GM12878 (cell line): ENCODE measurements at regions not wholly inside any gene's neighbourhood (a gene's known extent, or its start where the extent isn't known, plus 50 kb on each side); places are given as distances from the start of the nearest gene placed in this dataset.

Experiments
- ATAC-seq: fragments of 200-7000 bp; cut with Tn5 transposase; 3 replicates; pipeline ENCODE4 v1.9.1; 2020; ENCODE audit warnings: mild to moderate bottlenecking, moderate library complexity
- BruUV-seq: library from RNA; stranded (reverse); fragments of 400-500 nt; replicated peaks from 2 replicates; lab custom pipeline; 2021; lab: Mats Ljungman, UMichigan
- CTCF ChIA-PET: fragments of 300-600 bp; sonication (Branson Sonifier 250); formaldehyde crosslinking; extraction: SDS; loops from one replicate; lab custom pipeline; 2021; ENCODE audit warnings: inconsistent platforms; lab: Yijun Ruan, JAX
- POLR2A ChIA-PET: fragments of 350-600 bp; formaldehyde crosslinking; extraction: SDS; loops from one replicate; lab custom pipeline; 2021; ENCODE audit warnings: inconsistent platforms; lab: Charles Lee
- RAD21 ChIA-PET: fragments of 300-600 bp; sonication (Branson Sonifier 250); formaldehyde crosslinking; loops from one replicate; lab custom pipeline; 2023; ENCODE audit warnings: antibody characterized with exemption; ENCODE audit not compliant: unreplicated experiment; lab: Charles Lee
- SMC1A ChIA-PET: fragments of 300-600 bp; sonication (Branson Sonifier 250); formaldehyde crosslinking; loops from one replicate; lab custom pipeline; 2023; ENCODE audit not compliant: unreplicated experiment, uncharacterized antibody; lab: Charles Lee
- DNase-seq: peaks from one replicate; pipeline ENCODE4 v3.0.0-alpha.2; 2011; ENCODE audit warnings: low read depth, low spot score
- FAIRE-seq: peaks from 3 replicates; lab custom pipeline; 2011; peaks lifted over from hg19 to GRCh38; lab: Jason Lieb, UNC
- H2AFZ ChIP-seq: 2 replicates; pipeline ENCODE4 v1.6.0; 2011; ENCODE audit warnings: low read depth, low read length, control low read depth; ENCODE audit not compliant: control insufficient read depth
- H3K27ac ChIP-seq: 2 replicates; pipeline ENCODE4 v1.5.1; 2011; ENCODE audit warnings: control low read depth; ENCODE audit not compliant: control insufficient read depth, insufficient read depth
- H3K27me3 ChIP-seq, 2 experiments: replicated peaks in 1 of 2; 2 replicates each; pipeline versions ENCODE4 v1.6.0 to v1.6.1; 2011; ENCODE audit warnings: low read length in 1 of 2; ENCODE audit not compliant: control insufficient read depth in 2 of 2, insufficient read depth in 2 of 2
- H3K36me3 ChIP-seq, 2 experiments: 2 replicates each; pipeline ENCODE4 v1.5.1; 2011; ENCODE audit warnings: low read length in 1 of 2; ENCODE audit not compliant: control insufficient read depth in 2 of 2, insufficient read depth in 2 of 2
- H3K4me1 ChIP-seq: 2 replicates; pipeline ENCODE4 v1.6.1; 2011; ENCODE audit warnings: mild to moderate bottlenecking, low read length, moderate library complexity, mixed read lengths; ENCODE audit not compliant: control insufficient read depth, insufficient read depth
- H3K4me2 ChIP-seq: 2 replicates; pipeline ENCODE4 v1.6.0; 2011; ENCODE audit warnings: control low read depth; ENCODE audit not compliant: control insufficient read depth, insufficient read depth
- H3K4me3 ChIP-seq: fragments of 200-600 bp; sonication (generic); 2 replicates; pipeline ENCODE4 v1.5.1; 2016
- H3K79me2 ChIP-seq: 2 replicates; pipeline ENCODE4 v1.6.0; 2011; ENCODE audit warnings: low read length; ENCODE audit not compliant: control insufficient read depth, insufficient read depth
- H3K9ac ChIP-seq: 2 replicates; pipeline ENCODE4 v1.8.0; 2011; ENCODE audit warnings: low read length, control low read depth, mixed read lengths; ENCODE audit not compliant: control insufficient read depth, insufficient read depth
- H3K9me3 ChIP-seq: replicated peaks from 3 replicates; pipeline ENCODE4 v1.5.1; 2011; ENCODE audit warnings: mild to moderate bottlenecking, low read length; ENCODE audit not compliant: control insufficient read depth, insufficient read depth
- H4K20me1 ChIP-seq: 2 replicates; pipeline ENCODE4 v1.6.0; 2011; ENCODE audit not compliant: control insufficient read depth, insufficient read depth
- BHLHE40 ChIP-seq, 2 experiments: fragments of 450-650 bp in 1 of 2; IDR thresholded peaks; 2 replicates each; pipeline ENCODE4 v1.6.1; 2011 to 2017; ENCODE audit warnings: low read depth in 2 of 2, borderline replicate concordance in 1 of 2, improper control_type of control experiment in 1 of 2, low read length in 1 of 2, mild to moderate bottlenecking in 1 of 2
- CBX5 ChIP-seq: sonication (generic); IDR thresholded peaks from 2 replicates; pipeline ENCODE4 v1.6.1; 2016; ENCODE audit warnings: low read depth, moderate library complexity, mild to moderate bottlenecking, inconsistent platforms
- CEBPB ChIP-seq, 2 experiments: fragments of 150-350 bp in 1 of 2; IDR thresholded peaks; 2 replicates each; pipeline ENCODE4 v1.6.1; 2012 to 2014; ENCODE audit warnings: low read depth in 2 of 2, low read length in 2 of 2, borderline replicate concordance in 1 of 2, inconsistent platforms in 1 of 2
- EED ChIP-seq: sonication (generic); IDR thresholded peaks from 2 replicates; pipeline ENCODE4 v1.6.1; 2016; ENCODE audit warnings: antibody characterized with exemption, low read depth
- GABPA ChIP-seq: IDR thresholded peaks from 2 replicates; pipeline ENCODE4 v1.6.1; 2014; ENCODE audit warnings: antibody characterized with exemption, low read depth, mild to moderate bottlenecking, inconsistent platforms
- HDGF ChIP-seq: fragments of 450-650 bp; IDR thresholded peaks from 2 replicates; pipeline ENCODE4 v1.6.1; 2016; ENCODE audit warnings: antibody characterized with exemption
- IKZF2 ChIP-seq, 2 experiments: fragments of 450-650 bp; IDR thresholded peaks; 2 replicates each; pipeline ENCODE4 v1.6.1; 2017; ENCODE audit warnings: mild to moderate bottlenecking in 2 of 2, moderate library complexity in 2 of 2
- PML ChIP-seq: IDR thresholded peaks from 2 replicates; pipeline ENCODE4 v1.6.1; 2012; ENCODE audit warnings: low read length, inconsistent platforms
- RAD21 ChIP-seq: IDR thresholded peaks from 2 replicates; pipeline ENCODE4 v1.6.1; 2011; ENCODE audit warnings: mild to moderate bottlenecking, low read depth, low read length, moderate library complexity; ENCODE audit not compliant: insufficient read depth
- SIN3A ChIP-seq: IDR thresholded peaks from 2 replicates; pipeline ENCODE4 v1.6.1; 2012; ENCODE audit warnings: low read depth, low read length, improper control_type of control experiment
- SMAD5 ChIP-seq: IDR thresholded peaks from 2 replicates; pipeline ENCODE4 v1.6.1; 2016; ENCODE audit warnings: antibody characterized with exemption, low read depth
- SMC3 ChIP-seq: IDR thresholded peaks from 2 replicates; pipeline ENCODE4 v1.6.1; 2011; ENCODE audit warnings: low read length, improper control_type of control experiment, borderline replicate concordance
- SREBF1 ChIP-seq: IDR thresholded peaks from 2 replicates; pipeline ENCODE4 v1.6.1; 2012; ENCODE audit warnings: mild to moderate bottlenecking, low read length
- SRF ChIP-seq, 2 experiments: IDR thresholded peaks; 2 replicates each; pipeline ENCODE4 v1.6.1; 2011; ENCODE audit warnings: low read depth in 2 of 2, low read length in 2 of 2, mild to moderate bottlenecking in 1 of 2, moderate library complexity in 1 of 2
- TCF12 ChIP-seq: IDR thresholded peaks from 2 replicates; pipeline ENCODE4 v1.6.1; 2011; ENCODE audit warnings: low read depth, mild to moderate bottlenecking, low read length
- YY1 ChIP-seq: IDR thresholded peaks from 2 replicates; pipeline ENCODE4 v1.6.1; 2011; ENCODE audit warnings: low read depth, mild to moderate bottlenecking, low read length
- in situ Hi-C: fragments of 300-500 bp; cut with MboI; formaldehyde crosslinking; loops from 9 replicates; pipeline ENCODE4 v1.14.3; 2018; ENCODE audit warnings: mixed read lengths
- intact Hi-C: fragments of 100-400 bp; cut with micrococcal nuclease; formaldehyde crosslinking; loops from one replicate; pipeline ENCODE4 v1.14.2; 2022; ENCODE audit not compliant: unreplicated experiment
- TF ChIP-seq, protein P1 (sequence below): fragments of 150-350 bp; IDR thresholded peaks from 2 replicates; pipeline ENCODE4 v1.6.1; 2016; ENCODE audit warnings: low read depth, low read length
- TF ChIP-seq, protein P2 (sequence below): fragments of 450-650 bp; IDR thresholded peaks from 2 replicates; pipeline ENCODE4 v1.6.1; 2017; ENCODE audit warnings: low read depth, mild to moderate bottlenecking, moderate library complexity
- TF ChIP-seq, protein P3 (sequence below): fragments of 450-650 bp; IDR thresholded peaks from 2 replicates; pipeline ENCODE4 v1.6.1; 2017; ENCODE audit warnings: mild to moderate bottlenecking, low read depth, inconsistent platforms; ENCODE audit not compliant: poor library complexity, severe bottlenecking

DNA sequence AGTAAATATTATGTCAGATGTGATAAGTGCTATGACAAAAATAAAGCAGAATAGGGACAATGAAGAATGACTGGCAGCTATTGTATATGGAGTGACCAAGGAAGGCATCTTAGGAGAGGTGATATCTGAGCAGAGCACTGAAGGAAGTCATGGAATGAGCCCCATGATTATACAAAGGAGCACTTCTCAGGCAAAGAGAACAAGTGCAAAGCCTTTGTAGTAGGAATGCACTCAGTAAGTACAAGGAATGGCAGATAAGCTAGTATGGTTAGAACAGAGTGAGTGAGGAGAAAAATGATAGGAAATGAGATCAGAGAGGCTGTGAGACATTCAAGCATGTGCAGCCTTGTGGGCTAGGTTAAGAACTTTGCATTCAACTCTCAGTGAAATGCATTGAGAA is 214.8 kb downstream of the LURAP1L start:
- ChIA-PET SMC1A (no interaction called here), RAD21 (no interaction called here), CTCF (no interaction called here), POLR2A (no interaction called here)
- Histone ChIP-seq H3K27me3 (no peaks in the 10 kb centered on the region), H3K4me2 (no peak overlapping the region), H3K4me1 (no peaks in the 10 kb centered on the region), H3K9me3 (no peaks in the 10 kb centered on the region), H3K79me2 (no peaks in the 10 kb centered on the region), H4K20me1 (no peaks in the 10 kb centered on the region), H2AFZ (no peak overlapping the region), H3K27ac (no peak overlapping the region), H3K36me3 (no peaks in the 10 kb centered on the region), H3K4me3 (no peak overlapping the region), H3K9ac (no peak overlapping the region)
- no peak for ATAC-seq
- no peak for DNase-seq
- TF ChIP-seq YY1, result no peak
- TF ChIP-seq PML, result no peak
- TF ChIP-seq IKZF2 (IDR thresholded peaks at IDR 0.05), result no peak
- no peak for TF ChIP-seq GABPA
- TF ChIP-seq SREBF1, result no peak
- TF ChIP-seq TCF12, result no peak
- TF ChIP-seq SIN3A, result no peak
- TF ChIP-seq HDGF, result no peak
- no peak for TF ChIP-seq CBX5
- TF ChIP-seq, protein P1, sequence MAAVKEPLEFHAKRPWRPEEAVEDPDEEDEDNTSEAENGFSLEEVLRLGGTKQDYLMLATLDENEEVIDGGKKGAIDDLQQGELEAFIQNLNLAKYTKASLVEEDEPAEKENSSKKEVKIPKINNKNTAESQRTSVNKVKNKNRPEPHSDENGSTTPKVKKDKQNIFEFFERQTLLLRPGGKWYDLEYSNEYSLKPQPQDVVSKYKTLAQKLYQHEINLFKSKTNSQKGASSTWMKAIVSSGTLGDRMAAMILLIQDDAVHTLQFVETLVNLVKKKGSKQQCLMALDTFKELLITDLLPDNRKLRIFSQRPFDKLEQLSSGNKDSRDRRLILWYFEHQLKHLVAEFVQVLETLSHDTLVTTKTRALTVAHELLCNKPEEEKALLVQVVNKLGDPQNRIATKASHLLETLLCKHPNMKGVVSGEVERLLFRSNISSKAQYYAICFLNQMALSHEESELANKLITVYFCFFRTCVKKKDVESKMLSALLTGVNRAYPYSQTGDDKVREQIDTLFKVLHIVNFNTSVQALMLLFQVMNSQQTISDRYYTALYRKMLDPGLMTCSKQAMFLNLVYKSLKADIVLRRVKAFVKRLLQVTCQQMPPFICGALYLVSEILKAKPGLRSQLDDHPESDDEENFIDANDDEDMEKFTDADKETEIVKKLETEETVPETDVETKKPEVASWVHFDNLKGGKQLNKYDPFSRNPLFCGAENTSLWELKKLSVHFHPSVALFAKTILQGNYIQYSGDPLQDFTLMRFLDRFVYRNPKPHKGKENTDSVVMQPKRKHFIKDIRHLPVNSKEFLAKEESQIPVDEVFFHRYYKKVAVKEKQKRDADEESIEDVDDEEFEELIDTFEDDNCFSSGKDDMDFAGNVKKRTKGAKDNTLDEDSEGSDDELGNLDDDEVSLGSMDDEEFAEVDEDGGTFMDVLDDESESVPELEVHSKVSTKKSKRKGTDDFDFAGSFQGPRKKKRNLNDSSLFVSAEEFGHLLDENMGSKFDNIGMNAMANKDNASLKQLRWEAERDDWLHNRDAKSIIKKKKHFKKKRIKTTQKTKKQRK, result no peak
- no peak for TF ChIP-seq EED
- TF ChIP-seq, protein P2, sequence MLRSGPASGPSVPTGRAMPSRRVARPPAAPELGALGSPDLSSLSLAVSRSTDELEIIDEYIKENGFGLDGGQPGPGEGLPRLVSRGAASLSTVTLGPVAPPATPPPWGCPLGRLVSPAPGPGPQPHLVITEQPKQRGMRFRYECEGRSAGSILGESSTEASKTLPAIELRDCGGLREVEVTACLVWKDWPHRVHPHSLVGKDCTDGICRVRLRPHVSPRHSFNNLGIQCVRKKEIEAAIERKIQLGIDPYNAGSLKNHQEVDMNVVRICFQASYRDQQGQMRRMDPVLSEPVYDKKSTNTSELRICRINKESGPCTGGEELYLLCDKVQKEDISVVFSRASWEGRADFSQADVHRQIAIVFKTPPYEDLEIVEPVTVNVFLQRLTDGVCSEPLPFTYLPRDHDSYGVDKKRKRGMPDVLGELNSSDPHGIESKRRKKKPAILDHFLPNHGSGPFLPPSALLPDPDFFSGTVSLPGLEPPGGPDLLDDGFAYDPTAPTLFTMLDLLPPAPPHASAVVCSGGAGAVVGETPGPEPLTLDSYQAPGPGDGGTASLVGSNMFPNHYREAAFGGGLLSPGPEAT, result no peak
- TF ChIP-seq RAD21, result no peak
- TF ChIP-seq BHLHE40 (IDR thresholded peaks at IDR 0.05; ENCODE audit: borderline replicate concordance in 1 of 2, low read depth in 2 of 2, low read length in 1 of 2), result no peak
- no peak for TF ChIP-seq SRF (IDR thresholded peaks at IDR 0.05; ENCODE audit: low read depth in 2 of 2, low read length in 2 of 2)
- TF ChIP-seq, protein P3, sequence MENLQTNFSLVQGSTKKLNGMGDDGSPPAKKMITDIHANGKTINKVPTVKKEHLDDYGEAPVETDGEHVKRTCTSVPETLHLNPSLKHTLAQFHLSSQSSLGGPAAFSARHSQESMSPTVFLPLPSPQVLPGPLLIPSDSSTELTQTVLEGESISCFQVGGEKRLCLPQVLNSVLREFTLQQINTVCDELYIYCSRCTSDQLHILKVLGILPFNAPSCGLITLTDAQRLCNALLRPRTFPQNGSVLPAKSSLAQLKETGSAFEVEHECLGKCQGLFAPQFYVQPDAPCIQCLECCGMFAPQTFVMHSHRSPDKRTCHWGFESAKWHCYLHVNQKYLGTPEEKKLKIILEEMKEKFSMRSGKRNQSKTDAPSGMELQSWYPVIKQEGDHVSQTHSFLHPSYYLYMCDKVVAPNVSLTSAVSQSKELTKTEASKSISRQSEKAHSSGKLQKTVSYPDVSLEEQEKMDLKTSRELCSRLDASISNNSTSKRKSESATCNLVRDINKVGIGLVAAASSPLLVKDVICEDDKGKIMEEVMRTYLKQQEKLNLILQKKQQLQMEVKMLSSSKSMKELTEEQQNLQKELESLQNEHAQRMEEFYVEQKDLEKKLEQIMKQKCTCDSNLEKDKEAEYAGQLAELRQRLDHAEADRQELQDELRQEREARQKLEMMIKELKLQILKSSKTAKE, result no peak
- no peak for TF ChIP-seq SMAD5
- TF ChIP-seq CEBPB (IDR thresholded peaks at IDR 0.05; ENCODE audit: borderline replicate concordance in 1 of 2, low read depth in 2 of 2, low read length in 2 of 2), result no peak
- TF ChIP-seq SMC3, result no peak
- no TSS peak for BruUV-seq
- intact Hi-C loops, result loop anchor here (10.0 kb wide), 1 partner anchor 265 kb away; no protein-coding TSS in a partner anchor
- in situ Hi-C loops, result no loop called here
- no peak for FAIRE-seq
